Kidney tubule cell (primary cell): ENCODE measurements at regions not wholly inside any gene's neighbourhood (a gene's known extent, or its start where the extent isn't known, plus 50 kb on each side); places are given as distances from the start of the nearest gene placed in this dataset.
"Not testable (repeated sequence)": the region's sequence is repeated elsewhere in the genome, so short reads cannot be mapped to it uniquely, and the experiment has no call there.

ENCODE experiments used
- DNase-seq: peaks from one replicate; pipeline ENCODE4 v3.0.0-alpha.2; 2018; ENCODE audit warnings: low spot score

GRCh38 chr10:114730291-114730690 lies 72.2 kb upstream of the ABLIM1 start:
- no peak for DNase-seq

DNA sequence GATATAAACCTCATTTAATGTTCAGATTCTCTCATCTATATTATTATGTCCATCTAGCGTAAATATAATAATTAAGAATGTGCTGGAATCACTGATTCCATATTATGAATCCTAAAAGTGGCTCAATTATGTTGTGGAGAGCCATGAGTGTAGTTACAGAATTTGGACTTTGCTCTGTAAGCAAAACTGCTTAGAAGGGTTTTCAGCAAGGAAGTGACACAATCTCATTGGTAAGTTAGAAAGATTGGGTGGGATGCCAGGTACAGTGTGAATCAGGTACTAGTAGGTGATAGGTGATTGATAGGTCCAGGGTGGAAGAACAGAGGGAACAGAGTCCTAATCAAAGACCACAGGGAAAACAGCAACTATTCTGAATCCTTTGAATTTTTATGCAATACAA lies 74.9 kb upstream of the ABLIM1 start:
- DNase-seq, result no peak

GRCh38 chr10:114735946-114736345 lies 77.9 kb upstream of the ABLIM1 start:
- no peak for DNase-seq

GRCh38 chr10:114743521-114744231 lies 77.9 kb upstream of the FHIP2A start:
- DNase-seq, result no peak

GRCh38 chr10:114746531-114746930 lies 75.0 kb upstream of the FHIP2A start:
- no peak for DNase-seq

DNA sequence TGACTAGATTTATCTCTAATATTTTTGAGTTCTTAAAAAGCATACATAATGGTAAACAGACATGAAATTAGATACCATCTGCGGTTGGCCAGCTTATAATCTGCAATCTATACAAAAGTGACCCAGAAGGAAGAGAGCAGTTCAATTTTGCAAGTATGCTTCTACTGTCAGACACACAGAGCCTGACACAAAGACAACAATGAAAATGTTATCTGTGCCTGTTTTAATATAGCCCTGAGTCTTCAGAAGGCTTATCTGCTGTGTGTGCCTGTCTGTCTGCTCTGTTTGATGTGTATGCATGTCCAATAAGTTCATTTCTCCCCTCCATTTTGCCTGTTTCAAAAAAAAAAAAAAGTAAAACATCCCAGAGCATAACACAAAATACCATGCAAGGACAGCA lies 73.3 kb upstream of the FHIP2A start:
- DNase-seq, result no peak

- DNase-seq, result no peak
Measured at GRCh38 chr10:114749014-114749413, 72.6 kb upstream of the FHIP2A start.

GRCh38 chr10:114749510-114749909 lies 72.1 kb upstream of the FHIP2A start:
- DNase-seq, result no peak

DNA sequence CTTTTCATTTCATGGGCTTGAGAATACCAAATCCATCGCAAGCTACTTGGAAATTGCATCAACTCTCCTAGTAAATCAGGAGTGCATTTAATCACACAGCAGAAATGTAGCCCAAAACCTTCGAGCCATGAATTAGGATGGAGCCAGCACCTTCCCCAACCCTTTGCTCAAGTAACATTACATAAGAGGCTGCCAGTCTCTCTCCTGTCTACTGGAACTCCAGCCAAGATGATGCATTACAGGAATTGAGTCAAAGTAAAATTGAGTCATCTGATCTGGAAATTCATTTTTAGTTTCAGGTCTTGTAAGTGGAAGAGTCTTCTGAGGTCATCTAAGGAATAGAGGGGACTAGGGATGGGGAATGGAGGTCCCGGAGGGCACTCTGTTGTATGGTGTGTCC lies 69.7 kb upstream of the FHIP2A start:
- DNase-seq, result peak; percentile 71

DNA sequence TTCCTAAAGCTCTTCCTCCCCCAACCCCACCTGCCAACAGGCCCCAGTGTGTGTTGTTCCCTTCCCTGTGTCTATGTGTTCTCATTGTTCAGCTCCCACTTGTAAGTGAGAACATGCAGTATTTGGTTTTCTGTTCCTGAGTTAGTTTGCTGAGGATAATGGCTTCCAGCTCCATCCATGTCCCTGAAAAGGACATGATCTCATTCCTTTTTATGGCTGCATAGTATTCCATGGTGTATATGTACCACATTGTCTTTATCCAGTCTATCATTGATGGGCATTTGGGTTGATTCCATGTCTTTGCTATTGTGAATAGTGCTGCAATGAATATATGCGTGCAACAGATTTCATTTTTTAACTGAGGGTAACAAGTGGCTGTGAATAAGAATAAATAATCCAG lies 69.0 kb upstream of the FHIP2A start:
- DNase-seq, result not testable (repeated sequence)

DNA sequence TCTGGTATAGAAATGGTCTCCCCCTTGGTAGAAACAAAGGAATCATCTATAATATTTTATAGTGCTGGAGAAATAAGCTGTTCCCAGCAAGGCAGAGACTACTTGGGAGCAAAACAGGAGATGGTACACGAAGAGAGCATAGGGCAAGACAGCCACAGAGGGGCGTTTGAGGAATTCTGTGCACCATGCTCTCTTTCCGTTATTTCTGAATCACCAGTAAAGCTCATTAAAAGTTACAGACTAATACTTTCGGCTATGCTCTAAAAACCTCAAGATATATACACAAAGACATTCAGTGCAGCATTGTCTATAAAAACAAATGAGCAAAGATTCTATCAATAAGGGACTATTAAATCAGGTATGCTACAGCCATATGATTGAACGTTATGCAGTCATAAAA lies 68.5 kb upstream of the FHIP2A start:
- peak; percentile 9 for DNase-seq

DNA sequence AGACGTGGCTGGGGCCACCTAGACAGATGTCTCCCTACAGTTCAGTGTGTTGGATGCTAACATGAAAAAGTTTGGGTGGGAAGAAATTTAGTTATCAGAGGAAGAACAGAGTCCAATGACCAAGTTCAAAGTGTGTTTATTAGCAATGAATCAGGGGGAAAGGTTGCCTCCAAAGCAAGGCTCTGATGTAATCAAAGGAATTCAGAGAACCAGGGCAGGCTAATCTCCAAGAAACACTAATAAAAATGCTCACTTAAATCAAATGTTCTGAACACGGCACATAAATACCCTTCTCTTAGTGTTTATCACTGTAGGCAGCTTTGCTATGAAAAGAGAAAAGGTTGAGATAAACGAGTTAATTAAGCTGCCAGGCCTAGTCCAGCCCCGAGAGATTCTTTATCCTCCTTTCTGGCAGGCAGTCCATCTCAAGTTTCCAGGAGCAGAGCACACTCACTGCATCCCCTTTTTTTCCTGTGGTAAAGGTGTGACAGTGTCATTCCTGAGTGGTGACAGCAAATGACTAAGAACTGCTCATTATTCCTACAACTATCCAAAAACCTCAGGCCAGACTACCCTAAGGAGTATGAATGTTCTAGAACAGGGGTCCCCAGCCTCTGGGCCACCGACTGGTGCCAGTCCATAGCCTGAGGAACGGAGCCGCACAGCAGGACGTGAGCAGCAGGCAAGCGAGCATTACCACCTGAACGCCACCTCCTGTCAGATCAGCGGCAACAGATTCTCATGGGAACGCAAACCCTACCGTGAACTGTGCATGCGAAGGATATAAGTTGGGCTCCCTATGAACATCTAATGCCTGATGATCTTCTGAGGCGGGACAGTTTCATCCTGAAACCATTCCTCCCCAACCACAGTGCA lies 66.9 kb upstream of the FHIP2A start:
- peak; percentile 86 for DNase-seq

- DNase-seq, result no peak
Measured at GRCh38 chr10:114755537-114755936, 66.0 kb upstream of the FHIP2A start.

- DNase-seq, result peak; percentile 76
Measured at GRCh38 chr10:114758331-114758730, 63.2 kb upstream of the FHIP2A start.

- no peak for DNase-seq
Measured at GRCh38 chr10:114761205-114762193, 60.1 kb upstream of the FHIP2A start.

DNA sequence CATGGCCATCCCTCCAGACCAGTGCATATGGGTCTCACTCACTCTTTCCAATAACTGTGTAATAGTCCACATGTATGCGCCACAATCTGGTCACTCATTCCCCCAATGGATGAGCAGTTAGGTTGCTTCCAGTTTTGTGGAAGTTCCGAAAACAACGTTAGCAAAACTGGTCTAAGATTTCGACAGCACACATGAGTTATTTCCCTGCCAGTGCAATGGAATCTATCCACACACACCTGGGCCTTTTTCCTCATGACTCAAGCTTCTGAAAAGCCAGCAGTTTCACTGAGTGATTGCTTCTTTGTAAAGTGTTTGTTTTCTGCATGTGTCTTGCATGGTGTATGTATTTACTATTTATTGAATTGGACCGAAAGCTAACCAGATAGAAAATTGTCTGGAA lies 58.8 kb upstream of the FHIP2A start:
- no peak for DNase-seq

- no peak for DNase-seq
Measured at GRCh38 chr10:114764656-114765055, 56.9 kb upstream of the FHIP2A start.

GRCh38 chr10:114766470-114766869 lies 55.1 kb upstream of the FHIP2A start:
- peak; percentile 61 for DNase-seq

DNA sequence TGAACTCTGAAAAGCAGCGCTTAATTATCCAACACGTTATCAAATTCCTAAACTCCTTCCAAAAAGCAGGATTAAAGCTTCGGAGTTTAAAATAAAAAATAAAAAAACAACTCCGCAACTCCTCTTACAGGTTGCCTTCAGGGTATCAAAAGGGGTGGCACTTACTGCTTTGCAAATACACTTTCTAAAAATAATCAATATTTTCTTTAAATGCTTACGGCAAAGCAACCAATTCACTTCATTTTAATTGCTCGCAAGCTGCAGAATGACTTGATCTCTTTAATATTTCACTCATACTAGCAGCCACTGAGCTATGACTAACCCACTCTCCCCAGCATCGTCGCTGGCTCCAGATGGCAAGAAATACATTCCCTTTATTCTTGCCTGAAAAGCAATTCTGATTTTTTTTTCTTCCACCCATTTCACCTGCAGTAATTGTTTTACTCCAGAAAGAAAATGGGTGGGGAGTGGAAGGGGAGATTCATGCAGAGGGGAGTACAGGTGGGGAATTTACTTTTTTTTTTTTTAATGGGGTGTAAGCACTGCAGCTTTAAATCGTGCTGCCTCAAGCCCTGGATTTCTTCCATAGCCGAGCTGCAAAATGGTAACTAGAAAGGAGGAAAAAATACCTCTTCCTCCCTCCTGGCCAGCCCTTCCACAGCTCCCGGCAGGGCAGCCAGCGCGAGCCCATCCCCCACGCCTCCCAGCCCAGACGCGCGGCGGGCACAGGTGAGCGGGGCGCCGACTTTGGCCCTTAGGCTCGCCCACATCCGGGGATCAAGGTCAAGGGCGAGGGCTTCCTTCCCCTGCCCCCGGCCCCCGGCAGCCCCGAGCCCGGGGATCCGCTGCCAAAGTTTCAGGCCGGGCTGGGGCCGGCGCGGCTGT lies 54.2 kb upstream of the FHIP2A start:
- DNase-seq, result peak; percentile 74

GRCh38 chr10:114767986-114768821 lies 53.4 kb upstream of the FHIP2A start:
- no peak for DNase-seq
